ENCODE measurements at regions not wholly inside any gene's neighbourhood (a gene's known extent, or its start where the extent isn't known, plus 50 kb on each side); places are given as distances from the start of the nearest gene placed in this dataset.

DNA sequence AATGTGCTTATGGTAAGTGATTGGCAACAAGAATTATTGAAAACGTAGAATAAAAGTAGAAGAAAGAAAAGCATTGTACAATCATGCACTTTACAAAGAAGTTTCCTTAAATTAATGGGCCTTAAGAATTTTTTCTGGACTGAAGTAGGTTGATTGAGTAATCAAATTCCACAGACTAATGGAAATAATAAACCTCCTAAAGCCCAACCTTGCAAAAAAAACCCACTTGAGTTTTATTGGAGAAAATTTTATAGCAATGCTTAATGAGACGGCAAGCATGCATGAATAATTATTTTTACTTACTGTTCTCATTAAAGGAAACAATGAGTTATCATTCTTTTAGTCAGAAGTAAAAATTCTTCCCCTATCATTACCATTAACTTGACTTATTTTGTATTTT lies 676.1 kb upstream of the C9orf72 start:
- no peaks in the 10 kb centered on the region for H3K36me3 ChIP-seq
- 35% methylated on average over 2 of the region's 2 CpGs for WGBS (ENCODE audit: insufficient coverage, low coverage, low lambda C conversion rate, missing lambda C conversion rate)
- no peak overlapping the region for H3K4me3 ChIP-seq
- intact Hi-C loops (cut with DNase I) = no loop called here
- DNase-seq = no peak
- no peak for TF ChIP-seq POLR2A (IDR thresholded peaks at IDR 0.05)
- TF ChIP-seq, protein P1, sequence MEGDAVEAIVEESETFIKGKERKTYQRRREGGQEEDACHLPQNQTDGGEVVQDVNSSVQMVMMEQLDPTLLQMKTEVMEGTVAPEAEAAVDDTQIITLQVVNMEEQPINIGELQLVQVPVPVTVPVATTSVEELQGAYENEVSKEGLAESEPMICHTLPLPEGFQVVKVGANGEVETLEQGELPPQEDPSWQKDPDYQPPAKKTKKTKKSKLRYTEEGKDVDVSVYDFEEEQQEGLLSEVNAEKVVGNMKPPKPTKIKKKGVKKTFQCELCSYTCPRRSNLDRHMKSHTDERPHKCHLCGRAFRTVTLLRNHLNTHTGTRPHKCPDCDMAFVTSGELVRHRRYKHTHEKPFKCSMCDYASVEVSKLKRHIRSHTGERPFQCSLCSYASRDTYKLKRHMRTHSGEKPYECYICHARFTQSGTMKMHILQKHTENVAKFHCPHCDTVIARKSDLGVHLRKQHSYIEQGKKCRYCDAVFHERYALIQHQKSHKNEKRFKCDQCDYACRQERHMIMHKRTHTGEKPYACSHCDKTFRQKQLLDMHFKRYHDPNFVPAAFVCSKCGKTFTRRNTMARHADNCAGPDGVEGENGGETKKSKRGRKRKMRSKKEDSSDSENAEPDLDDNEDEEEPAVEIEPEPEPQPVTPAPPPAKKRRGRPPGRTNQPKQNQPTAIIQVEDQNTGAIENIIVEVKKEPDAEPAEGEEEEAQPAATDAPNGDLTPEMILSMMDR (IDR thresholded peaks at IDR 0.05) = no peak
- H3K27ac ChIP-seq = no peak overlapping the region
- H3K4me1 ChIP-seq = no peaks in the 10 kb centered on the region
- H3K9me3 ChIP-seq = no peaks in the 10 kb centered on the region
- no peaks in the 10 kb centered on the region for H3K27me3 ChIP-seq
- ATAC-seq = no peak

DNA sequence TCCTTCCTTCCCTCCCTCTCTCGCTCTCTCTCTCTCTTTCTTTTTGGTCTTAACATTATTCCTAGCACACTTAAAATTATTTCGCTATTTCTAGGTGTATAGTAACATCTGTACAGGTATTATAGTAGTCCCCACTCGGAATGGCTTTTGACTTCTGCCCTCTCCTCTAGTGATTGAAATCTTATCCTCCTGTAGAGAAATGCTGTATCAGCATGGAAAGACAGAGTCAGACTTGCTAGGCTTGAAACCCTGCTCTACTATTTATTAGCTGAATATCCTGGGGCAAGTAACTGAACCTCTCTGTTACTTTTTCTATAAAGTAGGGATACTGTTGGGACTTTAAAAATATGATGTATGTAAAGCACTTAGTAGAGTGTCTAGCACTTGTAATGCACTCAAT lies 681.9 kb upstream of the C9orf72 start:
- no peak overlapping the region for H3K27ac ChIP-seq
- TF ChIP-seq POLR2A (IDR thresholded peaks at IDR 0.05) = no peak
- TF ChIP-seq, protein P1 (IDR thresholded peaks at IDR 0.05) = no peak
- no peaks in the 10 kb centered on the region for H3K4me1 ChIP-seq
- DNase-seq = no peak
- intact Hi-C loops (cut with DNase I) = no loop called here
- H3K36me3 ChIP-seq = no peaks in the 10 kb centered on the region
- H3K4me3 ChIP-seq = no peak overlapping the region
- WGBS (ENCODE audit: insufficient coverage, low coverage, low lambda C conversion rate, missing lambda C conversion rate) = 33% methylated on average over 3 of the region's 3 CpGs
- no peaks in the 10 kb centered on the region for H3K9me3 ChIP-seq
- ATAC-seq = no peak
- no peaks in the 10 kb centered on the region for H3K27me3 ChIP-seq

DNA sequence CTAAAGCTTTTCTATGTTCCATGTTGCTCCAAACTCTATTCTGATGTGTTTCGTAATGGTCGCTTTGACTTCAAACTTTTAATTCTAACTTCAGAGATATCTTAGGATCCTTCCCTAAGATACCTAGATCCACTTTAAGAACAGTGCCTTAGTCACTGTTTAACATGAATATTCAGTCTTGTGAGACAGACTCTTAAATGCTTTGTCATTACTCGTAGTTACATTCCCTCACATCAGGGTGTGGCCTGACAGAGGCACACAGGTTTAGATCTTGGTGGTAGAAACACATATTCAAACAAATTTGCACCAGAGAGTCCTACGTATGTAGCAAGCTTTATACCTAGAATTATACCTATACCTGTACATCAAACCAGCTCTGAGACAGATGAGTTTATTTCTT lies 687.0 kb upstream of the C9orf72 start:
- 61% methylated on average over 4 of the region's 4 CpGs for WGBS (ENCODE audit: insufficient coverage, low coverage, low lambda C conversion rate, missing lambda C conversion rate)
- TF ChIP-seq, protein P1 (IDR thresholded peaks at IDR 0.05) = no peak
- no peak for TF ChIP-seq POLR2A (IDR thresholded peaks at IDR 0.05)
- Histone ChIP-seq H3K27ac (no peak overlapping the region), H3K27me3 (no peaks in the 10 kb centered on the region), H3K4me1 (no peaks in the 10 kb centered on the region), H3K4me3 (no peak overlapping the region), H3K9me3 (no peaks in the 10 kb centered on the region), H3K36me3 (no peaks in the 10 kb centered on the region)
- ATAC-seq (no peak), DNase-seq (no peak)
- intact Hi-C loops (cut with DNase I) = no loop called here

DNA sequence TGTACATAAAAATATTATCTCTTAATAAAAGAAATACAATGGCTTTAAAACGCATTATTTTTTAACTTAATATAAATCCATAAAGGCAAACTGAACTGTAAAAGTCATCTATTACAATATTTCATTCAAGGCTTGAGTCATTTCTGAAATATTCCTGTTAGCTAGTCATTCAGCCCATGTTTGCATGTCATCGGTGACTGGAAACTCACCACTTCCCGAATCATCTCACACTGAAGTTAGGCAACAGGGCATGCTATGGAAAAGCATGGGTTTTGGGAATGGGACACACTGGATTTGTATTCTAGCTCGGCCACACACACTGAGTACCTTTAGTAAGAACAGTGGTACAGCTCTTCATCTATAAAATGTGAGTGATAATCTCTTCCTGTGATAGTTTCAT lies 691.1 kb upstream of the C9orf72 start:
- ATAC-seq = no peak
- intact Hi-C loops (cut with DNase I) = no loop called here

More for the DNA sequence above, 691.1 kb upstream of the C9orf72 start:
- H3K27ac ChIP-seq = no peak overlapping the region
- TF ChIP-seq, protein P1 (IDR thresholded peaks at IDR 0.05) = no peak
- no peak for TF ChIP-seq POLR2A (IDR thresholded peaks at IDR 0.05)
- no peaks in the 10 kb centered on the region for H3K36me3 ChIP-seq
- 56% methylated on average over 4 of the region's 4 CpGs for WGBS (ENCODE audit: insufficient coverage, low coverage, low lambda C conversion rate, missing lambda C conversion rate)
- no peaks in the 10 kb centered on the region for H3K27me3 ChIP-seq
- H3K4me3 ChIP-seq = no peak overlapping the region
- H3K9me3 ChIP-seq = no peaks in the 10 kb centered on the region
- no peak for DNase-seq
- H3K4me1 ChIP-seq = no peaks in the 10 kb centered on the region

All from right lobe of liver (tissue), 6 donors.